ENCODE measurements at regions not wholly inside any gene's neighbourhood (a gene's known extent, or its start where the extent isn't known, plus 50 kb on each side); places are given as distances from the start of the nearest gene placed in this dataset.

- no peak for TF ChIP-seq CTCF (IDR thresholded peaks at IDR 0.05)
- no peak for TF ChIP-seq EP300 (IDR thresholded peaks at IDR 0.05)
- TF ChIP-seq POLR2A (IDR thresholded peaks at IDR 0.05): no peak
These were observed 238.7 kb upstream of the SNX7 start for GRCh38 chr1:98422816-98423215.
